Suprapubic skin (tissue), 4 donors: ENCODE measurements at regions not wholly inside any gene's neighbourhood (a gene's known extent, or its start where the extent isn't known, plus 50 kb on each side); places are given as distances from the start of the nearest gene placed in this dataset.

Source experiments
- DNase-seq, 2 donors: peaks; one replicate each; pipeline ENCODE4 v3.0.0-alpha.2; 2019; ENCODE audit warnings: low spot score in 2 of 2
- H3K27ac ChIP-seq: fragments of 200-600 bp; sonication (generic); one replicate; pipeline ENCODE4 v1.5.1; 2019
- H3K27me3 ChIP-seq: fragments of 200-600 bp; sonication (generic); one replicate; pipeline ENCODE4 v1.5.1; 2019
- H3K36me3 ChIP-seq: fragments of 200-600 bp; sonication (generic); one replicate; pipeline ENCODE4 v1.5.1; 2019
- H3K4me1 ChIP-seq: fragments of 200-600 bp; sonication (generic); one replicate; pipeline ENCODE4 v1.5.1; 2019
- H3K4me3 ChIP-seq: fragments of 200-600 bp; sonication (generic); one replicate; pipeline ENCODE4 v1.5.1; 2019; ENCODE audit warnings: mild to moderate bottlenecking
- H3K9me3 ChIP-seq: fragments of 200-600 bp; sonication (generic); one replicate; pipeline ENCODE4 v1.5.1; 2019
- EP300 ChIP-seq: sonication (generic); formaldehyde crosslinking; IDR thresholded peaks from one replicate; pipeline ENCODE4 v1.6.1; 2017; ENCODE audit warnings: antibody characterized with exemption
- POLR2A ChIP-seq, 2 donors: fragments of 450-650 bp; IDR thresholded peaks; one replicate each; pipeline ENCODE4 v1.6.1; 2017; ENCODE audit warnings: antibody characterized with exemption in 2 of 2, mild to moderate bottlenecking in 2 of 2, moderate library complexity in 2 of 2
- POLR2AphosphoS5 ChIP-seq, 3 donors: sonication (generic); formaldehyde crosslinking; IDR thresholded peaks; one replicate each; pipeline ENCODE4 v1.6.1; 2017; ENCODE audit warnings: antibody characterized with exemption in 3 of 3
- WGBS: methylation state at CpG from one replicate; pipeline ENCODE4 v1.1.5; 2018; 5-methylcytosine and 5-hydroxymethylcytosine counted together
- TF ChIP-seq, protein P1 (sequence below), 2 donors: fragments of 200-600 bp in 1 of 2; fragments of 450-650 bp in 1 of 2; sonication (generic) in 1 of 2; IDR thresholded peaks; one replicate each; pipeline ENCODE4 v1.5.1; 2016 to 2019; ENCODE audit warnings: antibody characterized with exemption in 2 of 2, mild to moderate bottlenecking in 1 of 2, moderate library complexity in 1 of 2

DNA sequence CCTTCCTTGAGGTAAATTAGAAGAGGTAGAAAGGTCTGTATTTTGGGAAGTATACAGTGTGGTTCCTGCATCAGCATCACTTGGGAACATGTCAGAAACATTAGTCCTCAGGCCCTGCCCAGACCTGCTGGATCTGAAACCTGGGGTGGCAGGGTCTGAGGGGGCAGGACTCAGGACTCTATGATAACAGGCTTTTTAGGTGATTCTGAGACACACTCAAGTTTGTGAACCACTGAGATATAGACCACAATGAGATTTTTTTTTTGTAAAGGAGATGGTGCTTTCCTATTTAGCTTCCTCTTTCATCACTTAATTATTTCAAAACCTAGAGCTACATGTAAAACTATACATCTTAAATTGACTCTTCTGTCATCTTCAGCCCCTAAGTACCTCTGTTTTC lies 262.7 kb upstream of the SPOPL start:
- no peaks in the 10 kb centered on the region for H3K9me3 ChIP-seq
- H3K4me1 ChIP-seq, result no peaks in the 10 kb centered on the region
- no peaks in the 10 kb centered on the region for H3K36me3 ChIP-seq
- TF ChIP-seq POLR2A (IDR thresholded peaks at IDR 0.05), result no peak
- TF ChIP-seq, protein P1, sequence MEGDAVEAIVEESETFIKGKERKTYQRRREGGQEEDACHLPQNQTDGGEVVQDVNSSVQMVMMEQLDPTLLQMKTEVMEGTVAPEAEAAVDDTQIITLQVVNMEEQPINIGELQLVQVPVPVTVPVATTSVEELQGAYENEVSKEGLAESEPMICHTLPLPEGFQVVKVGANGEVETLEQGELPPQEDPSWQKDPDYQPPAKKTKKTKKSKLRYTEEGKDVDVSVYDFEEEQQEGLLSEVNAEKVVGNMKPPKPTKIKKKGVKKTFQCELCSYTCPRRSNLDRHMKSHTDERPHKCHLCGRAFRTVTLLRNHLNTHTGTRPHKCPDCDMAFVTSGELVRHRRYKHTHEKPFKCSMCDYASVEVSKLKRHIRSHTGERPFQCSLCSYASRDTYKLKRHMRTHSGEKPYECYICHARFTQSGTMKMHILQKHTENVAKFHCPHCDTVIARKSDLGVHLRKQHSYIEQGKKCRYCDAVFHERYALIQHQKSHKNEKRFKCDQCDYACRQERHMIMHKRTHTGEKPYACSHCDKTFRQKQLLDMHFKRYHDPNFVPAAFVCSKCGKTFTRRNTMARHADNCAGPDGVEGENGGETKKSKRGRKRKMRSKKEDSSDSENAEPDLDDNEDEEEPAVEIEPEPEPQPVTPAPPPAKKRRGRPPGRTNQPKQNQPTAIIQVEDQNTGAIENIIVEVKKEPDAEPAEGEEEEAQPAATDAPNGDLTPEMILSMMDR (IDR thresholded peaks at IDR 0.05), result no peak
- no peak for TF ChIP-seq POLR2AphosphoS5 (IDR thresholded peaks at IDR 0.05)
- no peak for TF ChIP-seq EP300
- no peak for DNase-seq
- no peak overlapping the region for H3K4me3 ChIP-seq
- H3K27ac ChIP-seq, result no peak overlapping the region
- H3K27me3 ChIP-seq, result no peaks in the 10 kb centered on the region

DNA sequence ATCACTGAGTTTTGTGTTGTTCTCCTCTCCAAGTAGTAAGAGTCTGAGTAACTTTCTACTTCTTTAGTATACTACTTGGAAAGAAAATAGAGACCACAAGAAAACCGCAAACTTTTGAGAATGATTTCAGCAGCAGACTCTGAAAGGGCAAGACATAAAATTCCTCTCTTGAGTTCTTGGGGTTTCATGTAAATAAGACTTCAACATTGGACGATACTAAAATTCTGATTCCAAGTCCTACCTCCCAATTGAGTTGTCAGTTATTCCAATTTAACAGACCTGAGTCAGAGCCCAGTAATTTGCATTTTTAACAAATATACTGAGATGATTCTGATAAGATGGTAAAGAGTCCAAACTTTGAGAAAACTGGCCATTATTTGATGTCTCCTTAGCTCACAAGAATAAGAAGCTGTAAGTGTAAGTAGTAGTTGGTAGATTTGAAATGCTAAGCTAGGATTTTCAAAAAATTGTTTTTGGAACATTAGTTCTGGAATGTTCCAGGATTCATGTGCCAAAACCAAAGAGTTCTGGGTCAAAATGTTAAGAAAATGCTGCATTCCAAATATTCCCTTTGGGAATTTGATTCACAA lies 261.6 kb upstream of the SPOPL start:
- TF ChIP-seq POLR2AphosphoS5 (IDR thresholded peaks at IDR 0.05) (no peak), EP300 (no peak), POLR2A (IDR thresholded peaks at IDR 0.05) (no peak)
- TF ChIP-seq, protein P1 (IDR thresholded peaks at IDR 0.05), result no peak
- no peak for DNase-seq

GRCh38 chr2:138243372-138243771 lies 258.2 kb upstream of the SPOPL start:
- Histone ChIP-seq H3K9me3 (no peaks in the 10 kb centered on the region), H3K27ac (no peak overlapping the region), H3K4me1 (no peaks in the 10 kb centered on the region), H3K27me3 (no peaks in the 10 kb centered on the region), H3K4me3 (no peak overlapping the region), H3K36me3 (no peaks in the 10 kb centered on the region)
- no peak for DNase-seq
- TF ChIP-seq POLR2AphosphoS5 (IDR thresholded peaks at IDR 0.05), result no peak
- no peak for TF ChIP-seq EP300
- TF ChIP-seq POLR2A (IDR thresholded peaks at IDR 0.05), result no peak
- TF ChIP-seq, protein P1 (IDR thresholded peaks at IDR 0.05), result no peak

More for the DNA sequence above, 261.6 kb upstream of the SPOPL start:
- Histone ChIP-seq H3K9me3 (no peaks in the 10 kb centered on the region), H3K27me3 (no peaks in the 10 kb centered on the region), H3K27ac (peak overlapping the region; percentile 35), H3K36me3 (no peaks in the 10 kb centered on the region), H3K4me3 (no peak overlapping the region), H3K4me1 (no peaks in the 10 kb centered on the region)
- 65% methylated on average over 2 of the region's 2 CpGs for WGBS

GRCh38 chr2:138244501-138244925 lies 257.1 kb upstream of the SPOPL start:
- DNase-seq, result no peak
- Histone ChIP-seq H3K36me3 (no peaks in the 10 kb centered on the region), H3K4me1 (no peaks in the 10 kb centered on the region), H3K27ac (peak overlapping the region; percentile 54), H3K4me3 (no peak overlapping the region), H3K27me3 (no peaks in the 10 kb centered on the region), H3K9me3 (no peaks in the 10 kb centered on the region)
- no peak for TF ChIP-seq EP300
- TF ChIP-seq, protein P1 (IDR thresholded peaks at IDR 0.05), result no peak
- TF ChIP-seq POLR2AphosphoS5 (IDR thresholded peaks at IDR 0.05), result no peak
- TF ChIP-seq POLR2A (IDR thresholded peaks at IDR 0.05), result no peak

DNA sequence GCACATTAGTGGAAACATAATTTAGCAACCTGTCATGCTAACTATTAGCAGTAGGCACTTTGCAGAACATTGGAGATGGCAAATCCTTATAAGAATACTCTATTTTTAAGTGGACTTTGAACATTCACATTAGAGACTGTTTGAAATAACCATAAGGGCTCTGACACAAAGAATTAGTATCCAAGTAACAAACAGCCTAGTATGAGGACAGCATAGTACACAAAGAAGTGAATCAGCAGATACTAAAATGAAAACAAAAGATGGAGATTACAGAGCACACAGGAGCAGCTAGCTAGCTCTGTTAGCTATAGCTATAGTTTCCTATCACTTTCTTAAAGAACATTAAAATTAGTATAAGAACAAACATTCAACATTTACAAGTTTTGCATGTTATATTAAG lies 256.3 kb upstream of the SPOPL start:
- DNase-seq, result no peak
- no peaks in the 10 kb centered on the region for H3K27me3 ChIP-seq
- H3K27ac ChIP-seq, result peak overlapping the region; percentile 54

More for the DNA sequence above, 256.3 kb upstream of the SPOPL start:
- no peaks in the 10 kb centered on the region for H3K36me3 ChIP-seq
- H3K9me3 ChIP-seq, result no peaks in the 10 kb centered on the region
- TF ChIP-seq EP300 (no peak), POLR2AphosphoS5 (IDR thresholded peaks at IDR 0.05) (no peak), POLR2A (IDR thresholded peaks at IDR 0.05) (no peak)
- TF ChIP-seq, protein P1 (IDR thresholded peaks at IDR 0.05), result no peak
- H3K4me1 ChIP-seq, result no peaks in the 10 kb centered on the region
- H3K4me3 ChIP-seq, result no peak overlapping the region
